NCI-H82 treated with DMSO at 0.1 percent for 48 hours (cell line): ENCODE measurements at regions not wholly inside any gene's neighbourhood (a gene's known extent, or its start where the extent isn't known, plus 50 kb on each side); places are given as distances from the start of the nearest gene placed in this dataset.

Source experiments
- DNase-seq: peaks from one replicate; lab custom pipeline; 2025; ENCODE audit not compliant: unreplicated experiment; lab: John Stamatoyannopoulos, UW

- no peak for DNase-seq
These were observed 118.1 kb upstream of the DTNA start for GRCh38 chr18:34591920-34592444.

DNA sequence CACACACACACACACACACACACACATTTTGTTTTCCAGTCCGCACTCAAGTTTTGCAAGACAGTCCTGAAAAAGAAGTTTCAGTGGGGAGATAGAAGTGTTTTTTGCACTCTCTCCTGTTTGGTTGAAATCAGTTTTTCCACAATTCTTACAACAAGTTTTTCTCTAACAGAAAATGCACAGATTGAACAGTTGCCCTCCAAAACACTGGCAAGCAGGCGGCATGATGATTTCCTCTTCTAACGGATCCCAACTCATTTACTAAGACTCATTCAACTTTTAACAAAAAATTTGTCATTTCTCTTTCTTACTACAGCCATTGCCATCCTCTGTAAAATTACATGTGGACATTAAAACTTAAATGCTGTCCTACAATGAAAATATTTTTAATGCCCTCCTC is 117.6 kb upstream of the DTNA start:
- no peak for DNase-seq

DNA sequence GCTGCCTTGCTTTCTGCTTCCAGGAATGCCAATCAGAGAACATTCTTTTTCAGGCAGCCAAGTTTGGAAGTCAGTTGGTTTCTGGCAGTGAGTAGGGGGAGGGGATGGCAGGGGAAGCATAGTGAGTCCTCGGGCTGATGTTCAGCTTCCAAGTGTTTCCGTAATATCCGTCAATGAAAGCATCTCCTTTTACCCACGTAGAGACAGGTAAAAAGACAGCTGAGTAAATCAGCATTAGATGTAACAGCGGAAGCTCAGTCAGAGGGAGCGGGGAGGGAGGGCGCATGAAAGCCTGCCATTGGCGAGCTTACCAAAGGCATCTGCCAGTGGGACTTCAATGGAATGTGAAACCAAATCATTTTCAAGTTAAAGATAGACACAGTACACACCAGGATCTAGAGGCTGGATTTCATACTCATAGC is 117.1 kb upstream of the DTNA start:
- no peak for DNase-seq

GRCh38 chr18:34594266-34594665 is 115.8 kb upstream of the DTNA start:
- no peak for DNase-seq

DNA sequence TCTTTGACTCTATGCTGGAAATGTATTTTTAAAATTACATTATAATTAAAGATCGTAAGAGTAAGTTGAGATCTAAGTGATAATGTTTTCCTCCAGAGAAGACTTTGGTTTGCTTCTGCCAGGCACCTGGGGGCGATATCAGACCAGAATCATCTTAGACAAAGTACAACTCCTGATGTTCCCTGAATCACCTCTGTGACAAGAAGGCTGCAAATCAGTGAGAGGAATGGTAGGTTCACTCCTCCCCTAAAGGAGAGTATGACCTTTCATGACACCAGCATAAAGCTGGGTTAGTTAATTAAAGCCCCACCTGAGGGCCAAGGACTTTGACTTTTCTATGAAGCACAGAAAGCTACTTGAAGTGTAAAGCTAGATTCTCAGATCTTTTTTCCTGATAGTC is 114.4 kb upstream of the DTNA start:
- no peak for DNase-seq

DNA sequence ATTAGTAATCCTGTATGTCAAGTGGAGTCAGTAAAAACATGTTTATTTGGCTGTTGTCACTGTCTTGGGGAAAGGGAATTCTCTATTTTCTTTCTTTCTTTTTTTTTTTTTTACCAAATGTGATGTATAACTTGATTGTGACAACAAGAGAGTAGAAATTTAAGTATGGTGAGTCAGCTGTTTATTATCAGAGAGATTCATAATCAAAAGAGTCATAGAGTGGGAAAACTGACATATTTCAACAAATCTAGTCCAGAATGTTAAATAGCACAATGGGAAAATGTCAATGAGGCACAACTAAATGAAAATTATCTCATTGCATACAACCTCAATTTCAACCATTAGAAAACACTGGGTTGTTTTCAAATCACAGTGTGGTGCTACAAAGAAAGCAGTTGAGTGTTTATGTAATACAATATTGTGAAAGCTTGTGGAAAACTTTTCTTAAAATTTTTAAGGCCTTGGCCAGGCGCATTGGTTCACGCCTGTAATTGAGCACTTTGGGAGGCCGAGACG is 111.9 kb upstream of the DTNA start:
- DNase-seq: no peak

DNA sequence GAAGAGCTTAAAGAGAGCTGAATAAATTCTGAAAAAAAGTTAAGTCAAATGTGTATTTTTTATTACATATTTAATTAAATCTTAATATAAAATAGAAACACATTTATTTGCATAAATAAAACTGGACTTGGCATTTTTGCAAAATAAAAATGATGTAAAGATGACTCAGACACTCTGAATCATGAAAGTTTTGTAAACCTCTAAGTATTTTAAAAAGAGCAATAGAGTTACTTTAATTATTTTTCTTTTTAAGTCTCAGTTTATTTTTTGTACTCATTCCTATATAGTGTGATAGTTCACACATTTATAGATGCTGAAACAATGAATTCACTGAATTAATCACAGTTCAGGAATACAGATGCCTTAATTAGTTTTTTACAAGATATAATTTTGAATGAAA is 109.9 kb upstream of the DTNA start:
- DNase-seq: no peak

GRCh38 chr18:34600874-34601656 is 109.0 kb upstream of the DTNA start:
- no peak for DNase-seq

DNA sequence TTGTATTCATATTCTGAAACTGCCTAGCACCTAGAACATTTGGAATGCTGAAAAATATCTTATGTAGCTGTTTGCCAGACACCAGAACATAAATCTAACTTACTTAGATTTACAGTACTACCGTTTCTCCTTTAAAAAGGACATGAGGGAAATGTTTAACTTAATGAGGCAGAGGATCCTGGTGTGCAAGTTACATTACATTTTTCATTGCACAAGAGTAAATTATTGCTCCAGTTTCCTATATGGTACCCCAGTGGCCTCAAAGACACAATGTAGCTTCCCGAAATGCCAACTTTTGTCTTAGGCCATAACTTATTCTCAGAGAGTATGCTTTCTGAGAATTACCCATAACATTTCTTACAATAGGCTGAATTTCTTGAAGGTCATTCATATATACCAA is 105.5 kb upstream of the DTNA start:
- no peak for DNase-seq

- no peak for DNase-seq
These were observed 103.2 kb upstream of the DTNA start for GRCh38 chr18:34606851-34607250.

DNA sequence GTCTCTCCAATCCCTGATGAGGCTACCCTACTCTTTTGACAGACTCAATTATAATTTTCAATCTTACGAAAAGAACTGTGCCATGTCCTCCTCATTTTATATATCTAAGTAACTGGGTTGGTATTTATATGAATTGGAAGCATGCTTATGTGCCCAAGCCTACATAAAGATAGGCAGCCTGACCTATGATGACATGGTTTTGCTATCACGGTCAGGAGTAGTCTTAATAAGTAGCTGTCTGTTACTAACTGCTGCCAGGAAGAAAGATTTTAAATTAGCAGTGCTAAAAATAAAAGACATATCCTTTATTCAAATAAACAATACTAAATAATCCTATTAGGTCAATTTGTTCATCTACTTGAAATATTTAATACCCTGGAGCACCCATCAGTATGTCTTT is 102.0 kb upstream of the DTNA start:
- no peak for DNase-seq

DNA sequence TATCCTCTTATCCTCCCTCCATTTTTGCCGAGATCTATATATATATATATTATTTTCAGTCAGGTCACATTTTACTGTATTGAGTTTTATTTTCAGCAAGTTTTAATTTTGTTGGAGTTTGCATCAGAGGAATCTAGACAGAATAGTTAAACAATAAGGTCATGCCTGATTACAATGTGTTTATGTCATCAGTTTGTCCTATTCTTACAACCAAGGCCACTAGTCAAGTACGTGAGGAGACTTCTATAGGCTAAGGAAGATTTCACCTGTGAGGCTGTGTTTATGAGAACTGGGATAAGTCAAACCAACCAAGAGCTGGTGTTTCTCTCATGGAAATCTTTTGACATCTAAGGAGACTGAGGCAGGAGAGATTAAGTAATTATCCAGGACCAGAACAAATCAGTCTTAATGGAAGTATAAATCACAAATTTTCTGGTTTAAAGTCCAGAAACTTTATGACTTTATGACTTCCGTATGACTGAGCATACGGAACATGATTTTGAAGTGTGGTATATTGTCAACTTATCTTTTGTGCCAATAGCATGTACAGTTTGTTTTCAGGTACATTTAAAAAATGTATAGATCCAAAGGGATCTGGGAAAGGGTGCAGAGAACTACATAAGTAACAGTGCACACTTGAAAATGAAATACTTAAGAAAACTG is 100.0 kb upstream of the DTNA start:
- DNase-seq: no peak

GRCh38 chr18:34611904-34612303 is 98.2 kb upstream of the DTNA start:
- no peak for DNase-seq

GRCh38 chr18:34620258-34620861 is 89.7 kb upstream of the DTNA start:
- no peak for DNase-seq

DNA sequence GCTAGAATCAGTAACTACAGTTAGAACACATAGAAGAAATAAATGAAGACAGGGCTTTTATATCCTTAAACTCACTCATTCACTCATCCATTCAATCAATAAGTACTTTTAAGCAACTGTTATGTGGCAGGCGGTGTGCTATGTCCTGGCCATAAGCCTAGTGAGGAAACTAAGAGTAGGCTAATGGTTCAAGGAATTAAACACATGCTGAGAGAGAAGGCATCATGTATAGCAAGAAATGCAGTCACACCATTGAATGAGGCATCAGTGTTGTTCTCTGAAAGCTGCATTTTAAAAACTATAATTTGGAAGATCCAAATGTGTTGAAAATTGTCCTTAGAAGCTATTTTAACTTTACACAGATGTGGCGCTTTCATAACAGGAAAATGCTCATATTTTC is 86.5 kb upstream of the DTNA start:
- DNase-seq: no peak

- no peak for DNase-seq
These were observed 85.5 kb upstream of the DTNA start for GRCh38 chr18:34624551-34624950.

- DNase-seq: no peak
These were observed 83.5 kb upstream of the DTNA start for GRCh38 chr18:34626404-34627136.

- DNase-seq: no peak
These were observed 82.8 kb upstream of the DTNA start for GRCh38 chr18:34627137-34627920.

DNA sequence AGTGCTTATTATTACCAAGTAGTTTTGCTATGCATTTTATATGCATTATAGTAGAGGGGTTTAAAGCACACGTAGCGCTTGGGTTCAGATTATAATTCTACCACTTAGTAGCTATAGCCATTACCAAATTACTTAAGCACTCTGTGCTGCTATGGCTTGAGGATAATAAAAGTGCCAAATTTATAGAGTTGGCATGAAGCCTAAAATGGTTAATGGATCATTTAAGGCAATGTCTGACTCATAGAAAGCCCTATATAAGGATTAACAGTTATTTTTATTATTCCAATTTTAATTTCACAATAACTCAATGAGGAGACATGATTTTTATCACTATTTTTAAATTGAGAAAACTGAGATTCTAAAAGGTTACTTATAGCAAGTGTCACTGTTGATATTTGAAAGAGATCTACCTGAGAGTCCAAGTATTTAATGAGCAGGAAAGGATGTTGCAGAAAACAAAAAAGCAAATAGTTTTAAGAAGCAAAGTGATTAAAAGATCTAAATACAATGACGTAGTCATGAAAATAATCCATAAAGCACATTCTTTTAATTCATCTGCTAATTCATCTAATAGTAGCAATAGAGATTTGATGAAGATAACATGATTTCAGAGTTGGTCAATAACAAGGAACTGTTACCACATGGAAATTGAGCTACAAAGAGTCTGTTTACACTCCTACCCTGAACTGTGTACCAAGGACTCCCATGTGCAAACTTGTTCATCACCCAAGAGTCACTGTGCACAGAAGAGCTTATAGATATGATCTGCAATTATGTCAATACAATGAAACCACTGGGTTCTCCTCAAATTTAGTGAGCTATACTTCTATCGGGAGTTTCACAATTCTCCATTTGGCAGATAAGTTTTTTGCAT is 78.8 kb upstream of the DTNA start:
- DNase-seq: no peak
